ENCODE measurements at regions not wholly inside any gene's neighbourhood (a gene's known extent, or its start where the extent isn't known, plus 50 kb on each side); places are given as distances from the start of the nearest gene placed in this dataset.
A peak's percentile ranks its signal among the peaks of the same experiment; 100 is the strongest.

- Histone ChIP-seq H3K27ac (ENCODE audit: low read length) (no peak overlapping the region), H3K36me3 (ENCODE audit: control insufficient read depth, insufficient read depth, low read length) (no peaks in the 10 kb centered on the region), H3K4me1 (ENCODE audit: control insufficient read depth, insufficient read depth, low read length) (no peaks in the 10 kb centered on the region), H3K9me3 (ENCODE audit: control insufficient read depth, low read depth, low read length) (no peaks in the 10 kb centered on the region), H3K4me3 (ENCODE audit: low read length) (no peak overlapping the region), H3K27me3 (ENCODE audit: control insufficient read depth, insufficient read depth, low read length) (no peaks in the 10 kb centered on the region)
- DNase-seq = peak; percentile 29 to 49
- 20% methylated on average over 2 of the region's 4 CpGs for WGBS (ENCODE audit: insufficient coverage, low lambda C conversion rate)
Observed at GRCh38 chr14:22319526-22320361, 269.3 kb downstream of the DAD1 start.

- no peak for DNase-seq
- Histone ChIP-seq H3K4me1 (ENCODE audit: control insufficient read depth, insufficient read depth, low read length) (no peaks in the 10 kb centered on the region), H3K36me3 (ENCODE audit: control insufficient read depth, insufficient read depth, low read length) (no peaks in the 10 kb centered on the region), H3K9me3 (ENCODE audit: control insufficient read depth, low read depth, low read length) (no peaks in the 10 kb centered on the region), H3K27me3 (ENCODE audit: control insufficient read depth, insufficient read depth, low read length) (no peaks in the 10 kb centered on the region), H3K4me3 (ENCODE audit: low read length) (no peak overlapping the region), H3K27ac (ENCODE audit: low read length) (no peak overlapping the region)
- no CpG with 5 or more reads among the region's 3 CpGs for WGBS (ENCODE audit: insufficient coverage, low lambda C conversion rate)
Observed at GRCh38 chr14:22318951-22319350, 270.1 kb downstream of the DAD1 start.

- DNase-seq = no peak
- H3K27me3 ChIP-seq (ENCODE audit: control insufficient read depth, insufficient read depth, low read length) = no peaks in the 10 kb centered on the region
- H3K27ac ChIP-seq (ENCODE audit: low read length) = no peak overlapping the region
- H3K4me1 ChIP-seq (ENCODE audit: control insufficient read depth, insufficient read depth, low read length) = no peaks in the 10 kb centered on the region
- H3K4me3 ChIP-seq (ENCODE audit: low read length) = no peak overlapping the region
- no peaks in the 10 kb centered on the region for H3K36me3 ChIP-seq (ENCODE audit: control insufficient read depth, insufficient read depth, low read length)
- no CpG with 5 or more reads among the region's 1 CpG for WGBS (ENCODE audit: insufficient coverage, low lambda C conversion rate)
- no peaks in the 10 kb centered on the region for H3K9me3 ChIP-seq (ENCODE audit: control insufficient read depth, low read depth, low read length)
Observed at GRCh38 chr14:22316473-22316872, 272.6 kb downstream of the DAD1 start.

GRCh38 chr14:22315336-22315735 lies 273.7 kb downstream of the DAD1 start:
- Histone ChIP-seq H3K4me1 (ENCODE audit: control insufficient read depth, insufficient read depth, low read length) (peaks cover 2% of the 10 kb centered on the region), H3K4me3 (ENCODE audit: low read length) (no peak overlapping the region), H3K9me3 (ENCODE audit: control insufficient read depth, low read depth, low read length) (no peaks in the 10 kb centered on the region), H3K36me3 (ENCODE audit: control insufficient read depth, insufficient read depth, low read length) (no peaks in the 10 kb centered on the region), H3K27ac (ENCODE audit: low read length) (no peak overlapping the region), H3K27me3 (ENCODE audit: control insufficient read depth, insufficient read depth, low read length) (no peaks in the 10 kb centered on the region)
- no peak for DNase-seq
- WGBS (ENCODE audit: insufficient coverage, low lambda C conversion rate) = no CpG with 5 or more reads among the region's 3 CpGs

GRCh38 chr14:22314183-22314820 lies 274.7 kb downstream of the DAD1 start:
- Histone ChIP-seq H3K27me3 (ENCODE audit: control insufficient read depth, insufficient read depth, low read length) (no peaks in the 10 kb centered on the region), H3K27ac (ENCODE audit: low read length) (no peak overlapping the region), H3K4me3 (ENCODE audit: low read length) (no peak overlapping the region), H3K4me1 (ENCODE audit: control insufficient read depth, insufficient read depth, low read length) (peaks cover 9% of the 10 kb centered on the region), H3K9me3 (ENCODE audit: control insufficient read depth, low read depth, low read length) (no peaks in the 10 kb centered on the region), H3K36me3 (ENCODE audit: control insufficient read depth, insufficient read depth, low read length) (no peaks in the 10 kb centered on the region)
- DNase-seq = peak; percentile 33 to 48
- WGBS (ENCODE audit: insufficient coverage, low lambda C conversion rate) = no CpG with 5 or more reads among the region's 6 CpGs

GRCh38 chr14:22313172-22313801 lies 275.7 kb downstream of the DAD1 start:
- WGBS (ENCODE audit: insufficient coverage, low lambda C conversion rate) = 80% methylated on average over 1 of the region's 1 CpG
- no peaks in the 10 kb centered on the region for H3K27me3 ChIP-seq (ENCODE audit: control insufficient read depth, insufficient read depth, low read length)
- DNase-seq = no peak
- no peak overlapping the region for H3K4me3 ChIP-seq (ENCODE audit: low read length)
- H3K4me1 ChIP-seq (ENCODE audit: control insufficient read depth, insufficient read depth, low read length) = peaks cover 9% of the 10 kb centered on the region
- H3K27ac ChIP-seq (ENCODE audit: low read length) = no peak overlapping the region
- no peaks in the 10 kb centered on the region for H3K36me3 ChIP-seq (ENCODE audit: control insufficient read depth, insufficient read depth, low read length)
- no peaks in the 10 kb centered on the region for H3K9me3 ChIP-seq (ENCODE audit: control insufficient read depth, low read depth, low read length)

- Histone ChIP-seq H3K36me3 (ENCODE audit: control insufficient read depth, insufficient read depth, low read length) (no peaks in the 10 kb centered on the region), H3K4me3 (ENCODE audit: low read length) (no peak overlapping the region), H3K9me3 (ENCODE audit: control insufficient read depth, low read depth, low read length) (no peaks in the 10 kb centered on the region), H3K27ac (ENCODE audit: low read length) (no peak overlapping the region), H3K27me3 (ENCODE audit: control insufficient read depth, insufficient read depth, low read length) (no peaks in the 10 kb centered on the region), H3K4me1 (ENCODE audit: control insufficient read depth, insufficient read depth, low read length) (peaks cover 9% of the 10 kb centered on the region)
- DNase-seq = no peak
- no CpG with 5 or more reads among the region's 1 CpG for WGBS (ENCODE audit: insufficient coverage, low lambda C conversion rate)
Observed at GRCh38 chr14:22311636-22312035, 277.4 kb downstream of the DAD1 start.

- no CpG with 5 or more reads among the region's 5 CpGs for WGBS (ENCODE audit: insufficient coverage, low lambda C conversion rate)
- Histone ChIP-seq H3K4me3 (ENCODE audit: low read length) (no peak overlapping the region), H3K27me3 (ENCODE audit: control insufficient read depth, insufficient read depth, low read length) (no peaks in the 10 kb centered on the region), H3K36me3 (ENCODE audit: control insufficient read depth, insufficient read depth, low read length) (no peaks in the 10 kb centered on the region), H3K4me1 (ENCODE audit: control insufficient read depth, insufficient read depth, low read length) (peaks cover 9% of the 10 kb centered on the region), H3K27ac (ENCODE audit: low read length) (no peak overlapping the region), H3K9me3 (ENCODE audit: control insufficient read depth, low read depth, low read length) (no peaks in the 10 kb centered on the region)
- DNase-seq = no peak
Observed at GRCh38 chr14:22305607-22306006, 283.4 kb downstream of the DAD1 start.

- H3K4me3 ChIP-seq (ENCODE audit: low read length) = no peak overlapping the region
- no peaks in the 10 kb centered on the region for H3K9me3 ChIP-seq (ENCODE audit: control insufficient read depth, low read depth, low read length)
- no peaks in the 10 kb centered on the region for H3K36me3 ChIP-seq (ENCODE audit: control insufficient read depth, insufficient read depth, low read length)
- no peak overlapping the region for H3K27ac ChIP-seq (ENCODE audit: low read length)
- no peaks in the 10 kb centered on the region for H3K27me3 ChIP-seq (ENCODE audit: control insufficient read depth, insufficient read depth, low read length)
- no CpG with 5 or more reads among the region's 6 CpGs for WGBS (ENCODE audit: insufficient coverage, low lambda C conversion rate)
- H3K4me1 ChIP-seq (ENCODE audit: control insufficient read depth, insufficient read depth, low read length) = no peaks in the 10 kb centered on the region
- no peak for DNase-seq
Observed at GRCh38 chr14:22304326-22304725, 284.7 kb downstream of the DAD1 start.

- no peak for DNase-seq
- Histone ChIP-seq H3K27ac (ENCODE audit: low read length) (no peak overlapping the region), H3K4me3 (ENCODE audit: low read length) (no peak overlapping the region), H3K27me3 (ENCODE audit: control insufficient read depth, insufficient read depth, low read length) (no peaks in the 10 kb centered on the region), H3K36me3 (ENCODE audit: control insufficient read depth, insufficient read depth, low read length) (no peaks in the 10 kb centered on the region), H3K9me3 (ENCODE audit: control insufficient read depth, low read depth, low read length) (no peaks in the 10 kb centered on the region), H3K4me1 (ENCODE audit: control insufficient read depth, insufficient read depth, low read length) (no peaks in the 10 kb centered on the region)
- 50% methylated on average over 2 of the region's 5 CpGs for WGBS (ENCODE audit: insufficient coverage, low lambda C conversion rate)
Observed at GRCh38 chr14:22303589-22304195, 285.3 kb downstream of the DAD1 start.
